NCI-H446 treated with DMSO at 0.1 percent for 48 hours (cell line): ENCODE measurements at regions not wholly inside any gene's neighbourhood (a gene's known extent, or its start where the extent isn't known, plus 50 kb on each side); places are given as distances from the start of the nearest gene placed in this dataset.

Source experiments
- DNase-seq: peaks from one replicate; lab custom pipeline; 2025; lab: John Stamatoyannopoulos, UW

GRCh38 chr6:44500074-44500473, 112.6 kb downstream of the CDC5L start:
- no peak for DNase-seq

GRCh38 chr6:44503471-44503870, 116.0 kb downstream of the CDC5L start:
- no peak for DNase-seq

- DNase-seq = no peak
Observed at GRCh38 chr6:44504301-44504791, 116.8 kb downstream of the CDC5L start.

GRCh38 chr6:44505751-44506150, 118.2 kb downstream of the CDC5L start:
- no peak for DNase-seq

- no peak for DNase-seq
Observed at GRCh38 chr6:44507014-44507413, 119.5 kb downstream of the CDC5L start.

- no peak for DNase-seq
Observed at GRCh38 chr6:44508646-44509045, 121.1 kb downstream of the CDC5L start.

DNA sequence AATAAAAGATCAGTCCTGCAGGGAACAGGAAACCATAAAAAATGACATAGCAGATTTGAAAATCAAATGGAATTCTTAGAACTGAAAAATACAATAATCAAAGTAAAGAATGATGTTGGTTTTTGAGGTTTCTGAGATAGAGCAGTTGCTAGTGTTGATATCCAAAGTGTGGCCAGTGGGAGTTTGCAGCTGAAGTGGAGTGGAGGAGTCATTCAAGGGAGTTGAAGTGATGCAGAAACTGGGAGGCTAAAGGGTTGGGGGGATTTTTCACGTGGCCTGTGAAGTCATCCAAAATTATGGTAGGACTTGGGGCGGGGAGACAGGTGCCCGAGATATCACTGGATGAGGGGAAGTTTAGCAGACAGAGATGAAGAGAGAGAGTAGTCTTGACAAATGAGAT, 123.6 kb downstream of the CDC5L start:
- DNase-seq = no peak

GRCh38 chr6:44512868-44513741, 125.6 kb downstream of the CDC5L start:
- no peak for DNase-seq

GRCh38 chr6:44514085-44514484, 126.6 kb downstream of the CDC5L start:
- no peak for DNase-seq

DNA sequence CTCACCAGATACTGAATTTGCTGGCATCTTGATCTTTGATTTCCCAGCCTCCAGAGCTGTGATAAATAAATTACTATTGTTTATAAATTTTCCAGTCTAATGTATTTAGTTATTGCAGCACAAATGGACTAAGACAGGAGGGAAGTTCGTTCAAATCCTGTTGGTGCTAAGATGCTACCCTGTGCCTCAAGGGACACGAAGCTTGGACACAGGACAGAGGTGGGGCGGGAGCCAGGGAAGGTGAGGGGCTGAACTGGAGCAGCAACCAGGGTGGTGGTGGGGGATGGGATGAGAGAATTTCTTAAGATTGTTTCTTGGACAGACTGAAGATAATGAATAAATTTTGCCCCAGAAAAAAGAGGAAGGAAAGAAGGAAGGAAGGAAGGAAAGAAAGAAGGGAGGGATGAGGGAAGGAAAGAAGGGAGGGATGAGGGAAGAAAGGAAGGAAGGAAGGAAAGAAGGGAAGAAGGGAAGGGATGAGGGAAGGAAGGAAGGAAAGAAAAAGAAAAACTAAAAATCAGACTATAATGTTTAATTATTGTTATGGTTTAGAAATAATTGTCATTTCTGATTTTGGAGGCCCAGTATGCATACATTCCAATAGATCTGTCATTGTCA, 127.2 kb downstream of the CDC5L start:
- no peak for DNase-seq

GRCh38 chr6:44522871-44523270, 135.4 kb downstream of the CDC5L start:
- no peak for DNase-seq

DNA sequence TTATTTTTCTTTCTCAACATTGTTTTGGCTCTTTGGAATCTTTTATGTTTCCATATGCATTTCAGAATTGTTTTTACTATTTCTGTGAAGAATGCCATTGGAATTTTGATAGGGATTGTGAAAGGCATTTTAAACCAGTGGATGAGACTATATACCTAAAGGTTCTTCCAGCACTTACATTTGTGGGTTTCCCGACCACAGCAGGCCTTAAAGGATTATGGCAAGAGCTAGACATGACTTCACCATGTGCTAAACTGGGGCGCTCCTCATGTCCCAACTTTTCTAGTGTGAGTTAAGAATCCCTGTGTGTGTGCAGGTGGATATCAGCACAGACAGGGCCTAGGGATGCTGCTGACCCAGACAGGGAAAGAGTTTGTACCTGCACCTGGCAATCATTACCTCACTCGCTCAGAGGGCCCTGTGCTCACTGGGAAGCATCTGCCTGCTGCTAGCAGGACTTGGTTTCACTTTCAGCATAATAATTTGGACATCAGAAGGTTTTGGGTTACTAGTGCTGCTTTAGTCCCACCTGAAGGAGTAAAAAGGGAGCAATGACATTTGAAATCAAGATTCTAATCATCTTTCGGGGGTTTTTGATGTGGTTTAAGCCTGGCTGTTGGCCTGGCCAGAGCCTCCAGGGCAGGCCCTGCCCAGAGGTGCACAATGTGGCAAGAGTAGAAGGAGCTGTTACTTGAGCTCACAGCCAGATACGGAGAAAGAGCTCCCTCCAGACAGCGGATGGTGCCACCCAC, 137.1 kb downstream of the CDC5L start:
- DNase-seq = no peak

DNA sequence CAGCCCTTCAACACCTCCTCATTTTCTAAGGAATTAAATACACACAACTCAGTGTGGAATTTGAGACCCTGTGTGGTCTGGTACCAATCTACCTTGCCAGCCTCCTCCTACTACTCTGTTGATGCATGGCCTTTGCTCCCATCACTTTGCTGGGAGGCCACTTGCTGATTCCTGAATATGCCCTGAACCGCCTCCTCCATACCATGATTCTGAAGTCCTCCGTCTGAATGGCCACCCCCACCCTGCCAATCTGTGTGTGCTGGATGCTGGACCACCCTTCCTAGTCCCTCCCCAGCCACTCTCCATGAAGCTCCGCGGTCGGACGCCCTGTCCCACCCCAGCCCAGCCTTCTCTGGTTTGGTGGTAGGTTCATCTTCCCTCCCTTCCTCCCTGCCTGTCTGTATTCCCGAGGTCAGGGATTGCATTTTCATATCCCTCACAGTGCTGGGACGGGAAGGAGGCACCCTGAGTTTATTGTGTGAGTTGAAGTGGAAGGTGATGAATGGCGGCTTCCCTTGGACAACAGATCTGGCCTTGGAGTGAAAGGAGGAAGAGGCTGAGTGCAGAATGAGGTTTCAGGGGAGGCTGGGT, 138.3 kb downstream of the CDC5L start:
- DNase-seq = no peak

DNA sequence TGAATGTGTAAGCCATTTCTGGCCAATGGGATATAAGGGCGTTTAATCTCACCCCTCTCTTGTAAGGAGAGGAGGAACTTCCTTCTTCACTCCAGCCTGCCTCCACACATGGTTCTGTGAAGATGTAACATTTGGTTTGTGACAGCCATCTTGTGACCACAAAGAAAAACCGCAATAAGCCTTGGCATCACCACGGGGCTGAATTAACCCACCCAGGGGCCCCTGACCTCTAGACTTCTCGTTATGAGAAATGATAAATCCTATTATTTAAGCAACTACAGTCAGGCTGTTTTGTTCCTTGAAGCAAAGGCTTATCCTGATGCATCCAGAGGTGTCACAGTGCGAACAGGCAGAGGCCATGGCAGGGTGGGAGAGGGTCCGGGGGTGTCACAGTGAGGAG, 139.7 kb downstream of the CDC5L start:
- no peak for DNase-seq

GRCh38 chr6:44527583-44528369, 140.3 kb downstream of the CDC5L start:
- DNase-seq = no peak

DNA sequence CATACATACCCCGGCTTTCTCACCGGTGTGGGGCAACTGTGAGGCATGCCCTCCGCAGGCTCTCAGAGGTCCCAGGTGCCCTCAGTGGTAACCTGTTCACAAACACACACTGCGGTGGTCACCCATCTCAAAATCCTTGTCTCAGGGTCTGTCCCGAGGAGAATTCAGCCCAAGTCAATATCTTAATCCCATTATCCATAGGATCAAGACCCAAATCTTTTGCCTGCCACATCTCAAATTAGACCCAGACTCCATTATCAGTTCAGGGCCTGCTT, 140.8 kb downstream of the CDC5L start:
- no peak for DNase-seq

DNA sequence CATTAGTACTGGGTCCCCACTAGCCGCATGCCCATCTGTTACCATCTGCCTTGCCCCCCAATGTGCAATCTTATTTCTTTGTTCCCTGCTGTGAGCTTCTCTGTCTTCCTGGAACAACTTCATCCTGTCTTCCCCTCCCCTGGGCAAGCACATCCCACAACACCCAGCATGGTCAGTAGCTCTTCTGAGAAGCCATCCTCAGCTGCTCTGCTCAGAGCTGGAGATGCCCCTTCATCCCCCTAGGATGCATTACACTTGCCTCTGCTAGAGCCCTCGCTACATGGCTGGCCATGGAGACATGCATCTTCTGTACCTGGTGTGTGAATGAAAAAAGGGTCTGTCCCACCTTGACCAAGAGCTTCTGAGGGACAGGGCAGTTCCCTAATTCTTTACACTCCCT, 141.2 kb downstream of the CDC5L start:
- no peak for DNase-seq

DNA sequence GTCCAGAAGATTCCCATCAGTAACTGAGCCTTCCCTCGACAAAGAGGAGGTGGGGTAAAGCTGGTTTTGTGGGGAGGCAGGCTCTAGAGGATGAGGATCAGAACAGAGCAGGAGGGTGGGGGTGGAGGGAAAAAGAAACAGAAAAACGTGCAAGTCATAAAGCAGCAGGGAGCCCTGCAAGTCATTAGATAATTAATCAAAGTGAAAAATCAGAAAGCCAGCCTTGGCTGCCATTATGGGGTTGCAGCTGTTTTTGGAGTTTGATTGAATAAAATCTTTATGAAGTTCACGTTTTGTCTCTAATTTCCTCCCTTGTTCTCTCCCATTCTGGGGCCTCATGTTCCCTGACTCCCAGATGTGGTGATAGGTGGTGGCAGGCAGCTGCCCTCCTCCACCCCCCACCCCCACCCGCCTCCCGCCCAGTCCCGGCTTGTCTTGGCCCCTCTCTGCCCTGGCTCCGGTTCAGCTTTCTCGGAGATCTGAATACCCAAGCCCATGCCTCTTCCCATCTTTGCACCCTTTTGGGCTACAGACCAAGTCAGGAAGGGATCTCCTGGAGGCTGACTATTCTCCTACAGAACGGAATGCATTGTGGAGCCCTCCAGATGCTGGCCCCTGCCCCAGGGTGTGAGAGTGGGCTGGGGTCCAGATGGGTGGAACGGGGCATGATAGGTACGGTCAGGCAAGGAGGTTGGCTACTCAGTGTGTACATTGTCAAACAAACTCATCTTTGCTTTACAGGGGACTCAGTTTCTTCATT, 141.8 kb downstream of the CDC5L start:
- DNase-seq = no peak

DNA sequence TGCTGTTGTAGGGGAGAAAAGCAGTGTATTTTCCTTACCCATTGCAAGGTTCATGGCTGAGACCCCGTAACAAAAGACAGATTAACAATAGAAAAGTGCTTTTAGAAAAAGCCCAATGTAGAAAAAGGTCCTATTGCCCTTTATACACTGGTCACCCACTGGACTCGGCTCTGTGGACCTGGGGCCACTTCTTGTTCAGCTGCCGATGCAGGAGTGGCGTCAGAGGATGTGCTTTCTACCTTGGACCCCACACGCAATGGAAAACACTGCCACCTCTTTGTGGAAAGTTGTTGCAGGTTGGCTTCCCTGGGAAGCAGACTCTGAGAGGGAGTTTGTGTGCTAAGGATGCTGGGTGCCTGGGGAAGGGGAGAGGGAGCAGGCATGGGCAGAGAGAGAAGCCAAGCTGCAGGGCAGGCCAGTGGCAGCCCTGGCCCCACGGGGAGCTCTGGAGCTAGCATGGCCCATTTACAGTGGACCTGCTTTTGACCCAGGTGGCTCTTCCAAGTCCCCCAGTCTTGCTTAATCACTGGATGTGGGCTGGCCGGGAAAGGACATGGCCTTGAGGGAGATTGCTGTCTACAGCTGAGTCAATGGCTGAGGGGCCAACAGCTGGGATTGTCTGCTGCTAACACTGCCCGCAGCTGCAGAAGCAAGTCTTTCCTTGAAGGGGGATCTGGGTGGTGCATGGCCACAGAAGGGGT, 142.9 kb downstream of the CDC5L start:
- DNase-seq = no peak

- no peak for DNase-seq
Observed at GRCh38 chr6:44530910-44531234, 143.4 kb downstream of the CDC5L start.
